ENCODE measurements at regions not wholly inside any gene's neighbourhood (a gene's known extent, or its start where the extent isn't known, plus 50 kb on each side); places are given as distances from the start of the nearest gene placed in this dataset.

- no peaks in the 10 kb centered on the region for H3K36me3 ChIP-seq
- H3K27me3 ChIP-seq = no peaks in the 10 kb centered on the region
- H3K4me1 ChIP-seq = peaks cover 0 to 22% (median 0%) of the 10 kb centered on the region in 4 donors
- no peak for DNase-seq
- peak overlapping the region in 1 of 4 donors; percentile 34 for H3K4me3 ChIP-seq
- no peaks in the 10 kb centered on the region for H3K9me3 ChIP-seq
- peak overlapping the region in 2 of 4 donors; percentile 48 to 67 for H3K27ac ChIP-seq
- TF ChIP-seq POLR2A (IDR thresholded peaks at IDR 0.05) (no peak), CTCF (IDR thresholded peaks at IDR 0.05) (no peak)
These were observed 65.2 kb upstream of the ZNF599 start for GRCh38 chr19:34838248-34838647.

- Histone ChIP-seq H3K27me3 (no peaks in the 10 kb centered on the region), H3K36me3 (no peaks in the 10 kb centered on the region), H3K9me3 (no peaks in the 10 kb centered on the region), H3K27ac (peak overlapping the region in 3 of 4 donors; percentile 22 to 67 (median 48)), H3K4me3 (no peak overlapping the region), H3K4me1 (peaks cover 0 to 22% (median 0%) of the 10 kb centered on the region in 4 donors)
- TF ChIP-seq POLR2A (IDR thresholded peaks at IDR 0.05) = no peak
- no peak for TF ChIP-seq CTCF (IDR thresholded peaks at IDR 0.05)
- DNase-seq = peak in 2 of 3 donors; percentile 64 to 69
These were observed 64.2 kb upstream of the ZNF599 start for GRCh38 chr19:34837262-34837661.

- Histone ChIP-seq H3K9me3 (no peaks in the 10 kb centered on the region), H3K4me1 (peaks cover 0 to 22% (median 0%) of the 10 kb centered on the region in 4 donors), H3K27me3 (no peaks in the 10 kb centered on the region), H3K36me3 (no peaks in the 10 kb centered on the region), H3K27ac (no peak overlapping the region), H3K4me3 (no peak overlapping the region)
- no peak for DNase-seq
- TF ChIP-seq CTCF (IDR thresholded peaks at IDR 0.05) = no peak
- no peak for TF ChIP-seq POLR2A (IDR thresholded peaks at IDR 0.05)
These were observed 62.8 kb upstream of the ZNF599 start for GRCh38 chr19:34835631-34836351.

GRCh38 chr19:34834472-34835061 is 61.6 kb upstream of the ZNF599 start:
- no peaks in the 10 kb centered on the region for H3K36me3 ChIP-seq
- H3K27me3 ChIP-seq = no peaks in the 10 kb centered on the region
- DNase-seq = no peak
- peaks cover 0 to 22% (median 0%) of the 10 kb centered on the region in 4 donors for H3K4me1 ChIP-seq
- TF ChIP-seq CTCF (IDR thresholded peaks at IDR 0.05) (no peak), POLR2A (IDR thresholded peaks at IDR 0.05) (no peak)
- H3K27ac ChIP-seq = no peak overlapping the region
- no peak overlapping the region for H3K4me3 ChIP-seq
- H3K9me3 ChIP-seq = no peaks in the 10 kb centered on the region

GRCh38 chr19:34832581-34833112 is 59.6 kb upstream of the ZNF599 start:
- no peak for DNase-seq
- no peaks in the 10 kb centered on the region for H3K36me3 ChIP-seq
- no peak overlapping the region for H3K4me3 ChIP-seq
- H3K9me3 ChIP-seq = no peaks in the 10 kb centered on the region
- no peak for TF ChIP-seq CTCF (IDR thresholded peaks at IDR 0.05)
- no peak for TF ChIP-seq POLR2A (IDR thresholded peaks at IDR 0.05)
- no peak overlapping the region for H3K27ac ChIP-seq
- H3K27me3 ChIP-seq = no peaks in the 10 kb centered on the region
- H3K4me1 ChIP-seq = peaks cover 0 to 5% (median 0%) of the 10 kb centered on the region in 4 donors

Data from Peyer's patch (tissue), 4 donors.